Caco-2 (cell line): ENCODE measurements at regions not wholly inside any gene's neighbourhood (a gene's known extent, or its start where the extent isn't known, plus 50 kb on each side); places are given as distances from the start of the nearest gene placed in this dataset.

Experiments used
- BruUV-seq: library from RNA; stranded (reverse); fragments of 400-500 nt; replicated peaks from 2 replicates; lab custom pipeline; 2021; lab: Mats Ljungman, UMichigan
- CTCF ChIA-PET: fragments of 300-600 bp; sonication (Branson Sonifier 250); formaldehyde crosslinking; loops from one replicate; lab custom pipeline; 2022; ENCODE audit warnings: antibody characterized with exemption; lab: Charles Lee
- POLR2A ChIA-PET: fragments of 300-600 bp; sonication (Branson Sonifier 250); formaldehyde crosslinking; loops from one replicate; lab custom pipeline; 2022; ENCODE audit warnings: antibody characterized with exemption; lab: Charles Lee
- DNase-seq, 2 experiments: peaks; one replicate each; pipeline versions ENCODE4 v3.0.0 to v3.0.0-alpha.2; 2020 to 2022
- H3K27me3 ChIP-seq: replicated peaks from 2 replicates; pipeline ENCODE4 v1.6.0; 2011; ENCODE audit warnings: low read length; ENCODE audit not compliant: control insufficient read depth, insufficient read depth
- H3K36me3 ChIP-seq: 2 replicates; pipeline ENCODE4 v1.5.1; 2011; ENCODE audit warnings: low read length; ENCODE audit not compliant: control insufficient read depth, insufficient read depth
- H3K4me1 ChIP-seq: fragments of 250-450 bp; sonication (Bioruptor Pico); 2 replicates; pipeline ENCODE4 v1.5.1; 2020; ENCODE audit warnings: mild to moderate bottlenecking
- H3K4me3 ChIP-seq: 2 replicates; pipeline ENCODE4 v1.5.1; 2011; ENCODE audit warnings: low read depth, mild to moderate bottlenecking, control low read depth, low read length
- H3K9me3 ChIP-seq: fragments of 250-450 bp; sonication (Bioruptor Pico); 2 replicates; pipeline ENCODE4 v1.5.1; 2020; ENCODE audit warnings: mild to moderate bottlenecking, moderate library complexity
- H3K27ac Mint-ChIP-seq: one replicate; pipeline ENCODE4 v1.8.0; 2022; ENCODE audit warnings: mixed read lengths; ENCODE audit not compliant: unreplicated experiment
- H3K27me3 Mint-ChIP-seq: one replicate; pipeline ENCODE4 v1.8.0; 2022; ENCODE audit warnings: mixed read lengths; ENCODE audit not compliant: insufficient read depth, unreplicated experiment
- H3K36me3 Mint-ChIP-seq: one replicate; pipeline ENCODE4 v1.8.0; 2022; ENCODE audit warnings: mild to moderate bottlenecking, mixed read lengths; ENCODE audit not compliant: insufficient read depth, unreplicated experiment
- H3K4me1 Mint-ChIP-seq: one replicate; pipeline ENCODE4 v1.8.0; 2022; ENCODE audit warnings: low read depth, mixed read lengths; ENCODE audit not compliant: unreplicated experiment
- H3K4me3 Mint-ChIP-seq: one replicate; pipeline ENCODE4 v1.8.0; 2022; ENCODE audit warnings: mild to moderate bottlenecking, moderate library complexity, mixed read lengths; ENCODE audit not compliant: unreplicated experiment
- H3K9me3 Mint-ChIP-seq: one replicate; pipeline ENCODE4 v1.8.0; 2022; ENCODE audit warnings: mixed read lengths; ENCODE audit not compliant: unreplicated experiment
- CTCF ChIP-seq, 2 experiments: fragments of 200-600 bp in 1 of 2; IDR thresholded peaks; 1 replicate in 1 of 2; 2 replicates in 1 of 2; pipeline versions ENCODE4 v1.5.1 to v1.8.0; 2011 to 2022; ENCODE audit warnings: antibody characterized with exemption in 1 of 2, control low read depth in 1 of 2, inconsistent platforms in 1 of 2, low read depth in 1 of 2, low read length in 1 of 2, mild to moderate bottlenecking in 1 of 2, moderate library complexity in 1 of 2; ENCODE audit not compliant: insufficient read depth in 1 of 2, severe bottlenecking in 1 of 2, unreplicated experiment in 1 of 2
- intact Hi-C: fragments of 100-400 bp; cut with micrococcal nuclease; formaldehyde crosslinking; loops from one replicate; pipeline ENCODE4 v1.10.0; 2022; ENCODE audit not compliant: unreplicated experiment

- ChIA-PET POLR2A (no interaction called here), CTCF (no interaction called here)
- BruUV-seq = no TSS peak
- TF ChIP-seq CTCF (IDR thresholded peaks at IDR 0.05; ENCODE audit: insufficient read depth in 1 of 2, low read depth in 1 of 2, low read length in 1 of 2, severe bottlenecking in 1 of 2, unreplicated experiment in 1 of 2) = no peak
- H3K27ac Mint-ChIP-seq = no peak overlapping the region
- no peaks in the 10 kb centered on the region for H3K36me3 Mint-ChIP-seq
- H3K9me3 Mint-ChIP-seq = no peaks in the 10 kb centered on the region
- H3K4me1 ChIP-seq = no peaks in the 10 kb centered on the region
- intact Hi-C loops = no loop called here
- no peak overlapping the region for H3K4me3 Mint-ChIP-seq
- peaks cover 7% of the 10 kb centered on the region for H3K27me3 Mint-ChIP-seq
- no peaks in the 10 kb centered on the region for H3K36me3 ChIP-seq
- H3K4me1 Mint-ChIP-seq = no peaks in the 10 kb centered on the region
- H3K4me3 ChIP-seq = no peak overlapping the region
- no peaks in the 10 kb centered on the region for H3K9me3 ChIP-seq
- no peak for DNase-seq
- H3K27me3 ChIP-seq = no peaks in the 10 kb centered on the region
Observed at GRCh38 chr15:87744815-87745214, 511.7 kb downstream of the NTRK3 start.

- no peak for TF ChIP-seq CTCF (IDR thresholded peaks at IDR 0.05; ENCODE audit: insufficient read depth in 1 of 2, low read depth in 1 of 2, low read length in 1 of 2, severe bottlenecking in 1 of 2, unreplicated experiment in 1 of 2)
- no peaks in the 10 kb centered on the region for H3K36me3 ChIP-seq
- intact Hi-C loops = no loop called here
- Mint-ChIP-seq H3K27ac (no peak overlapping the region), H3K4me1 (no peaks in the 10 kb centered on the region), H3K27me3 (peaks cover 7% of the 10 kb centered on the region), H3K36me3 (no peaks in the 10 kb centered on the region), H3K4me3 (no peak overlapping the region), H3K9me3 (no peaks in the 10 kb centered on the region)
- no peaks in the 10 kb centered on the region for H3K4me1 ChIP-seq
- DNase-seq = no peak
- no peaks in the 10 kb centered on the region for H3K9me3 ChIP-seq
- no peaks in the 10 kb centered on the region for H3K27me3 ChIP-seq
- POLR2A ChIA-PET = no interaction called here
- BruUV-seq = no TSS peak
- H3K4me3 ChIP-seq = no peak overlapping the region
- CTCF ChIA-PET = no interaction called here
Observed at GRCh38 chr15:87743562-87743961, 513.0 kb downstream of the NTRK3 start.

- BruUV-seq = no TSS peak
- no peaks in the 10 kb centered on the region for H3K9me3 Mint-ChIP-seq
Observed at GRCh38 chr15:87741350-87741749, 515.2 kb downstream of the NTRK3 start.

More at GRCh38 chr15:87741350-87741749, 515.2 kb downstream of the NTRK3 start:
- DNase-seq = no peak
- Histone ChIP-seq H3K36me3 (no peaks in the 10 kb centered on the region), H3K4me3 (no peak overlapping the region), H3K4me1 (no peaks in the 10 kb centered on the region), H3K27me3 (no peaks in the 10 kb centered on the region), H3K9me3 (no peaks in the 10 kb centered on the region)
- intact Hi-C loops = no loop called here
- H3K4me1 Mint-ChIP-seq = no peaks in the 10 kb centered on the region
- H3K27ac Mint-ChIP-seq = no peak overlapping the region
- peaks cover 5% of the 10 kb centered on the region for H3K27me3 Mint-ChIP-seq
- POLR2A ChIA-PET = no interaction called here
- no peaks in the 10 kb centered on the region for H3K36me3 Mint-ChIP-seq
- CTCF ChIA-PET = no interaction called here
- TF ChIP-seq CTCF (IDR thresholded peaks at IDR 0.05; ENCODE audit: insufficient read depth in 1 of 2, low read depth in 1 of 2, low read length in 1 of 2, severe bottlenecking in 1 of 2, unreplicated experiment in 1 of 2) = no peak
- H3K4me3 Mint-ChIP-seq = no peak overlapping the region
